BJ (cell line): ENCODE measurements at regions not wholly inside any gene's neighbourhood (a gene's known extent, or its start where the extent isn't known, plus 50 kb on each side); places are given as distances from the start of the nearest gene placed in this dataset.
"Not testable (repeated sequence)": the region's sequence is repeated elsewhere in the genome, so short reads cannot be mapped to it uniquely, and the experiment has no call there.

Source experiments
- CTCF ChIA-PET: fragments of 350-600 bp; formaldehyde crosslinking; extraction: SDS; loops from one replicate; lab custom pipeline; 2021; ENCODE audit warnings: antibody characterized with exemption, inconsistent platforms; lab: Yijun Ruan, JAX
- POLR2A ChIA-PET: fragments of 300-600 bp; sonication (Branson Sonifier 250); formaldehyde crosslinking; extraction: SDS; loops from one replicate; lab custom pipeline; 2021; ENCODE audit warnings: antibody characterized with exemption; lab: Charles Lee
- DNase-seq: peaks from one replicate; pipeline ENCODE4 v3.0.0-alpha.2; 2011; ENCODE audit warnings: low read depth
- H3K27me3 ChIP-seq: 2 replicates; pipeline ENCODE4 v1.6.0; 2011; ENCODE audit warnings: low read length; ENCODE audit not compliant: control insufficient read depth, insufficient read depth
- H3K36me3 ChIP-seq: 2 replicates; pipeline ENCODE4 v1.5.1; 2011; ENCODE audit warnings: low read length; ENCODE audit not compliant: control insufficient read depth, insufficient read depth
- H3K4me3 ChIP-seq: 2 replicates; pipeline ENCODE4 v1.5.1; 2011; ENCODE audit warnings: low read depth, mild to moderate bottlenecking, control low read depth, low read length
- TF ChIP-seq, protein P1 (sequence below): IDR thresholded peaks from 2 replicates; pipeline ENCODE4 v1.5.1; 2011; ENCODE audit warnings: low read depth, mild to moderate bottlenecking, control low read depth, inconsistent platforms, low read length, moderate library complexity; ENCODE audit not compliant: insufficient read depth

DNA sequence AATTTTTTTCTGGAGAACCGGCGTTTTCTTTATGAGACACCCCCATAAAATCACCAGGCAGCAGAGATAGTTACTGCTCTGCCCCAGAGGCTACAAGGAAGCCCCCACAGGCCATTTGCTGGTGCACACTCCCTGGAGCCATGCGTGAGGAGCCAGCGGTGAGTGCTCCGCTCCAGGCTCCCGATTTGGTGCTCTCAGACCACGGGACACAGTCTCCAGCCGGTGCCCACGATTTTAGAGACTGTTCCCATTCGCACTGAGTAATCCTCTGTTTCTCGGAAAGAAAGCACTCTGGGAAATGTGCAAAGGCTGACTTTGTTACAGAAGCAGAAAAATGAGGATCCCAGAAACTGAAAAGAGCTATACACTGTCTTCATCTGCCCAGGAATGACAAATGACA, 104.9 kb downstream of the RNASET2 start:
- H3K27me3 ChIP-seq, result no peaks in the 10 kb centered on the region
- no peak overlapping the region for H3K4me3 ChIP-seq
- CTCF ChIA-PET, result no interaction called here
- no peaks in the 10 kb centered on the region for H3K36me3 ChIP-seq
- no peak for DNase-seq
- TF ChIP-seq, protein P1, sequence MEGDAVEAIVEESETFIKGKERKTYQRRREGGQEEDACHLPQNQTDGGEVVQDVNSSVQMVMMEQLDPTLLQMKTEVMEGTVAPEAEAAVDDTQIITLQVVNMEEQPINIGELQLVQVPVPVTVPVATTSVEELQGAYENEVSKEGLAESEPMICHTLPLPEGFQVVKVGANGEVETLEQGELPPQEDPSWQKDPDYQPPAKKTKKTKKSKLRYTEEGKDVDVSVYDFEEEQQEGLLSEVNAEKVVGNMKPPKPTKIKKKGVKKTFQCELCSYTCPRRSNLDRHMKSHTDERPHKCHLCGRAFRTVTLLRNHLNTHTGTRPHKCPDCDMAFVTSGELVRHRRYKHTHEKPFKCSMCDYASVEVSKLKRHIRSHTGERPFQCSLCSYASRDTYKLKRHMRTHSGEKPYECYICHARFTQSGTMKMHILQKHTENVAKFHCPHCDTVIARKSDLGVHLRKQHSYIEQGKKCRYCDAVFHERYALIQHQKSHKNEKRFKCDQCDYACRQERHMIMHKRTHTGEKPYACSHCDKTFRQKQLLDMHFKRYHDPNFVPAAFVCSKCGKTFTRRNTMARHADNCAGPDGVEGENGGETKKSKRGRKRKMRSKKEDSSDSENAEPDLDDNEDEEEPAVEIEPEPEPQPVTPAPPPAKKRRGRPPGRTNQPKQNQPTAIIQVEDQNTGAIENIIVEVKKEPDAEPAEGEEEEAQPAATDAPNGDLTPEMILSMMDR, result no peak
- POLR2A ChIA-PET, result no interaction called here

DNA sequence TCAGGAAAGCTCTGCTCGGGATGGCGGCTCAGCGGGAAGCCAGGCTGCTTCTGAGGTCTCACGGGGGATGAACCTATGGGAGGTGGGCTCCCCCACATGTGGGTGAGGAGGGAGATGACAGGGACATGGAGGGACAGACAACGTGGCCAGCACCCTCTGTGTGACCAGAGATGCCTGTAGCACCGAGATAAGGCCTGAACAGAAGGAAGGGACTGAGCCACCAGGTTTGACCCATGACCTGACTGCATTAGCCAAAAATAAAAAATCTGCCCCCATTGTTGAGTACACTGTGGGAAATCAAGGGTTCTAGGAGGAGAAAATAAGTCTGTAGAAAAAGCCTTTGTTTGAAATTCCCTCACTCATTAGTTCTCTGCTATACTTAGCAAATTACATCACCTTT, 105.7 kb downstream of the RNASET2 start:
- TF ChIP-seq, protein P1, result no peak
- CTCF ChIA-PET, result no interaction called here
- Histone ChIP-seq H3K36me3 (no peaks in the 10 kb centered on the region), H3K27me3 (no peaks in the 10 kb centered on the region), H3K4me3 (no peak overlapping the region)
- no peak for DNase-seq
- POLR2A ChIA-PET, result no interaction called here

DNA sequence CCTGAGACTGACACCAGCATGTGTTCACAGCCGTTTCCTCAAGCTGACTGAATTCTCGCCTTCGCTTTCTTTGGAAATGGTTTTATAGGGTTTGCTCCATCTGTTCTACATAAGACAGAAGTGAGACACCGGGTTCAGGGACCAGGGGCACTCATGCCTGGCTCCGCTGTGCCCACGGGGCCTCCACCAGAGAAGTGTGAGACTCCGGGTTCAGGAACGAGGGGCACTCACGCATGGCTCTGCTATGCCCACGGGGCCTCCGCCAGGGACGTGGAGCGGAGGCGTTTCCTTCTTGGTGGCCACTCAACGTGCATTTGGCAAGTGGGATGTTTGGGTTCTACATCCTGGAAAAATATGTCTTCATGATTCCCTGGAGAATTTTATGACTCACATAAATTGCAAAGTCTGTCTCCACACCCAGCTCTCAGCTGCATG, 106.6 kb downstream of the RNASET2 start:
- DNase-seq, result no peak
- CTCF ChIA-PET, result no interaction called here

DNA sequence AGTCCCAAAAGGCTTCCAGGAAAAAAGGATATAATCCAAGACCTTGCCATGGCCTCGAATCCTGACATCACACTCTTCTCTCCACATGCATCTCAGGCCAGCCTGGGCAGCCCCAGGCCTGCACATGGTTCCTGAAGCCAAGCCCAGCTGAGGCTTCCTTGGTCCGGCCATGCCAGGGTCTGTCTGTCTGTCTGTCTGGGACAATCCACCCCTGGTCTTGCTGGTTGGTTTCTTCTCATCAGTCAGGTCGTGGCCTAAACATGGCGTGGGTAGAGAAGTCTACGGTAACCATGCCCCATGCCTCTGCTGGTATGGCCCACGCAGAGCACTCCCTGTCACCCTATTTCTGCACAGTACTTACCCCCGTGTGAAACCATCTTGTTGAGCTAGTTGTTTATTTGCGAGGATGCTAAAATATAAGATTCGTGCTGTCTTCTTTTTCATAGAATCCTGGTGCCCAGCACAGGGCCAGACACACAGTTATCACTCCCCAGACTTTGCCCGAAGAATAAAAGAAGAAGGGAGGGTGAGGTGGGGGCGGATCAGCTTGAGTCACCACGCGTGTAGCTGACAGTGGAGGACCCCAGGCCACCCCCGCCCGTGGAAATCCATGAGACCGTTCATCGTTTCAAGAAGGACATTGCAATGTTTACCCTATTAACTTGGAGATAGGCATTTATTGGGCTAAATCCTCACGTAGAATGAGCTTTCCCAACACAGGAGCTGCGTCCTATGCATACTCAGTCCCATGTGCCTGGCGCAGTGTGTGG, 107.2 kb downstream of the RNASET2 start:
- no peak for DNase-seq
- ChIA-PET POLR2A (no interaction called here), CTCF (no interaction called here)

More for the DNA sequence above, 106.6 kb downstream of the RNASET2 start:
- POLR2A ChIA-PET, result no interaction called here
- TF ChIP-seq, protein P1, result no peak
- Histone ChIP-seq H3K4me3 (no peak overlapping the region), H3K27me3 (no peaks in the 10 kb centered on the region), H3K36me3 (no peaks in the 10 kb centered on the region)

DNA sequence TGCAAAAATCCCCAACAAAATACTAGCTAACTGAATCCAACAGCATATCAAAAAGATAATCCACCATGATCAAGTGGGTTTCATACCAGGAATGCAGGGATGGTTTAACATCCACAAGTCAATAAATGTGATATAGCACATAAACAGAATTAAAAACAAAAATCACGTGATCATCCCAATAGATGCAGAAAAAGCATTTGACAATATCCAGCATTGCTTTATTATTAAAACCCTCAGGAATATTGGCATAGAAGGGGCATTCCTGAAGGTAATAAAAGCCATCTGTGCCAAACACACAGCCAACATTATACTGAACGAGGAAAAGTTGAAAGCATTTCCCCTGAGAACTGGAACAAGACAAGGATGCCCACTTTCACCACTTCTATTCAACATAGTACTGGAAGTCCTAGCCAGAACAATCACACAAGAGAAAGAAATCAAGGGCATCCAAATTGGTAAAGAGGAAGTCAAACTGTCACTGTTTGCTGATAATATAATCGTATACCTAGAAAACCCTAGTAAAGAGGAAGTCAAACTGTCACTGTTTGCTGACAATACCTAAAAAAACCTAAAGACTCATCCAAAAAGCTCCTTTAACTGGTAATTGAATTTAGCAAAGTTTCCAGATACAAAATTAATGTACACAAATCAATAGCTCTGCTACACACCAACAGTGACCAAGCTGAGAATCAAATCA, 109.8 kb downstream of the RNASET2 start:
- CTCF ChIA-PET, H3K36me3 ChIP-seq, DNase-seq, H3K27me3 ChIP-seq, H3K4me3 ChIP-seq, POLR2A ChIA-PET: not testable (repeated sequence)

More for the DNA sequence above, 107.2 kb downstream of the RNASET2 start:
- Histone ChIP-seq H3K27me3 (no peaks in the 10 kb centered on the region), H3K36me3 (no peaks in the 10 kb centered on the region), H3K4me3 (no peak overlapping the region)
- TF ChIP-seq, protein P1, result no peak
